Liver (tissue), 3 donors: ENCODE measurements at regions not wholly inside any gene's neighbourhood (a gene's known extent, or its start where the extent isn't known, plus 50 kb on each side); places are given as distances from the start of the nearest gene placed in this dataset.

ENCODE experiments used
- FOXA2 ChIP-seq: IDR thresholded peaks from 2 replicates; pipeline ENCODE4 v1.6.1; 2016; ENCODE audit warnings: antibody characterized with exemption
- GABPA ChIP-seq, 2 donors: IDR thresholded peaks in 1 of 2; conservative IDR thresholded peaks in 1 of 2; 2 replicates each; pipeline ENCODE4 v1.6.1; 2016; ENCODE audit warnings: antibody characterized with exemption in 2 of 2, mild to moderate bottlenecking in 1 of 2, moderate library complexity in 1 of 2
- HNF4A ChIP-seq, 2 donors: conservative IDR thresholded peaks; 2 replicates each; pipeline ENCODE4 v1.6.1; 2016; ENCODE audit warnings: antibody characterized with exemption in 2 of 2, mild to moderate bottlenecking in 2 of 2
- JUND ChIP-seq, 2 donors: IDR thresholded peaks; 2 replicates each; pipeline ENCODE4 v1.6.1; 2016; ENCODE audit warnings: antibody characterized with exemption in 2 of 2
- RAD21 ChIP-seq, 2 donors: IDR thresholded peaks; 2 replicates each; pipeline ENCODE4 v1.6.1; 2016; ENCODE audit warnings: antibody characterized with exemption in 2 of 2, mild to moderate bottlenecking in 2 of 2
- RXRA ChIP-seq, 2 donors: IDR thresholded peaks; 2 replicates each; pipeline ENCODE4 v1.6.1; 2017 to 2018; ENCODE audit warnings: antibody characterized with exemption in 2 of 2, mild to moderate bottlenecking in 1 of 2
- SP1 ChIP-seq: IDR thresholded peaks from 2 replicates; pipeline ENCODE4 v1.6.1; 2018; ENCODE audit warnings: antibody characterized with exemption, mild to moderate bottlenecking
- TAF1 ChIP-seq: conservative IDR thresholded peaks from 2 replicates; pipeline ENCODE4 v1.6.1; 2016; ENCODE audit warnings: antibody characterized with exemption, mild to moderate bottlenecking
- YY1 ChIP-seq: IDR thresholded peaks from 2 replicates; pipeline ENCODE4 v1.6.1; 2016; ENCODE audit warnings: antibody characterized with exemption, mild to moderate bottlenecking
- TF ChIP-seq, protein P1 (sequence below): fragments of 150-350 bp; IDR thresholded peaks from 2 replicates; pipeline ENCODE4 v1.5.1; 2017; ENCODE audit warnings: improper control_type of control experiment, low read depth, low read length; ENCODE audit not compliant: missing input control
- TF ChIP-seq, protein P2 (sequence below): IDR thresholded peaks from 2 replicates; pipeline ENCODE4 v1.6.1; 2016; ENCODE audit warnings: antibody characterized with exemption
- TF ChIP-seq, protein P3 (sequence below): IDR thresholded peaks from 2 replicates; pipeline ENCODE4 v1.6.1; 2016; ENCODE audit warnings: antibody characterized with exemption
- TF ChIP-seq, protein P4 (sequence below): IDR thresholded peaks from 2 replicates; pipeline ENCODE4 v1.6.1; 2016; ENCODE audit warnings: antibody characterized with exemption
- donor health status: healthy.
- donor health status: healthy.

DNA sequence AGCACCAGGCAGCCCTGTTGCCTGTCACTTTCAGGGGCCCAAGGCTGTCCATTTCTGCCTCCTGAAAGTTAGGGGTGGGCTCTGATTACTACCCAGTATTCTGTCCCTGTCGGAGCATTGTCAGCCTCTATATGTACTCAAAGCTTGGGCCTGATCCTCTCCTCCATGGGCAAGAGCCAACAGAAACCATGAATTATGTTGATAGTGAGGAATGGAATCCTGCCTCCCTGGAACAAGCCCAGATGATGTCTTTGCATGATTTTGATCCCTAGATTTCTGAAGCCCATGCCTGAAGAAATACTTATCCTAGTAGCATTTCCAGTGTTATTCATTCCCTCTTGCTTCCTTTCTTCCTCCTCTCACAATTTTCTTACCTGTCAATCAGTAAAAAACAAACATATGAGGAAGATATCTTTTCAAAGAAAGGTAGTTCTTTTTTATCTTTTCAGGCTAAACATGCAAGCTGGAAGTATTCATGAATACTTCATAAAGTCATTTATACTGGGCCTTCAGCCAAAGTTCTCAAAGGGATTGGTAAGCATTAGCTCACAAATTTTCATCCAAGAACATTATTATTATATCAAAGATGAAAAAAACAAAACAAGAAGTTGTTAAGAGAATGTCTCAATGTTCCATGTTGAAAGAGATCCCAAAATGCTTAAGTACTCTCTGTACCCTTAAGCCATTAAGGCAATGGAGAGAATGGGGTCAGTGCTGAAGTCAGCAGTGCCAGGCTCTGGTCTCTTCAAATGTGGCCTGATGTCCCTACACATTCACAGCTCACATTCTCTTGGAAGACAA lies 171.7 kb downstream of the NHLRC3 start:
- TF ChIP-seq, protein P1, sequence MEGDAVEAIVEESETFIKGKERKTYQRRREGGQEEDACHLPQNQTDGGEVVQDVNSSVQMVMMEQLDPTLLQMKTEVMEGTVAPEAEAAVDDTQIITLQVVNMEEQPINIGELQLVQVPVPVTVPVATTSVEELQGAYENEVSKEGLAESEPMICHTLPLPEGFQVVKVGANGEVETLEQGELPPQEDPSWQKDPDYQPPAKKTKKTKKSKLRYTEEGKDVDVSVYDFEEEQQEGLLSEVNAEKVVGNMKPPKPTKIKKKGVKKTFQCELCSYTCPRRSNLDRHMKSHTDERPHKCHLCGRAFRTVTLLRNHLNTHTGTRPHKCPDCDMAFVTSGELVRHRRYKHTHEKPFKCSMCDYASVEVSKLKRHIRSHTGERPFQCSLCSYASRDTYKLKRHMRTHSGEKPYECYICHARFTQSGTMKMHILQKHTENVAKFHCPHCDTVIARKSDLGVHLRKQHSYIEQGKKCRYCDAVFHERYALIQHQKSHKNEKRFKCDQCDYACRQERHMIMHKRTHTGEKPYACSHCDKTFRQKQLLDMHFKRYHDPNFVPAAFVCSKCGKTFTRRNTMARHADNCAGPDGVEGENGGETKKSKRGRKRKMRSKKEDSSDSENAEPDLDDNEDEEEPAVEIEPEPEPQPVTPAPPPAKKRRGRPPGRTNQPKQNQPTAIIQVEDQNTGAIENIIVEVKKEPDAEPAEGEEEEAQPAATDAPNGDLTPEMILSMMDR: no peak
- no peak for TF ChIP-seq FOXA2
- TF ChIP-seq, protein P2, sequence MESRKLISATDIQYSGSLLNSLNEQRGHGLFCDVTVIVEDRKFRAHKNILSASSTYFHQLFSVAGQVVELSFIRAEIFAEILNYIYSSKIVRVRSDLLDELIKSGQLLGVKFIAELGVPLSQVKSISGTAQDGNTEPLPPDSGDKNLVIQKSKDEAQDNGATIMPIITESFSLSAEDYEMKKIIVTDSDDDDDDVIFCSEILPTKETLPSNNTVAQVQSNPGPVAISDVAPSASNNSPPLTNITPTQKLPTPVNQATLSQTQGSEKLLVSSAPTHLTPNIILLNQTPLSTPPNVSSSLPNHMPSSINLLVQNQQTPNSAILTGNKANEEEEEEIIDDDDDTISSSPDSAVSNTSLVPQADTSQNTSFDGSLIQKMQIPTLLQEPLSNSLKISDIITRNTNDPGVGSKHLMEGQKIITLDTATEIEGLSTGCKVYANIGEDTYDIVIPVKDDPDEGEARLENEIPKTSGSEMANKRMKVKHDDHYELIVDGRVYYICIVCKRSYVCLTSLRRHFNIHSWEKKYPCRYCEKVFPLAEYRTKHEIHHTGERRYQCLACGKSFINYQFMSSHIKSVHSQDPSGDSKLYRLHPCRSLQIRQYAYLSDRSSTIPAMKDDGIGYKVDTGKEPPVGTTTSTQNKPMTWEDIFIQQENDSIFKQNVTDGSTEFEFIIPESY: no peak
- no peak for TF ChIP-seq RXRA (IDR thresholded peaks at IDR 0.05)
- no peak for TF ChIP-seq TAF1
- TF ChIP-seq YY1: no peak
- no peak for TF ChIP-seq SP1
- no peak for TF ChIP-seq HNF4A (conservative IDR thresholded peaks at IDR 0.05)
- TF ChIP-seq RAD21 (IDR thresholded peaks at IDR 0.05): no peak
- TF ChIP-seq, protein P3, sequence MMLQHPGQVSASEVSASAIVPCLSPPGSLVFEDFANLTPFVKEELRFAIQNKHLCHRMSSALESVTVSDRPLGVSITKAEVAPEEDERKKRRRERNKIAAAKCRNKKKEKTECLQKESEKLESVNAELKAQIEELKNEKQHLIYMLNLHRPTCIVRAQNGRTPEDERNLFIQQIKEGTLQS: no peak
- TF ChIP-seq GABPA (IDR thresholded peaks at IDR 0.05 in 1 of 2, conservative IDR thresholded peaks at IDR 0.05 in 1 of 2): no peak
- TF ChIP-seq, protein P4, sequence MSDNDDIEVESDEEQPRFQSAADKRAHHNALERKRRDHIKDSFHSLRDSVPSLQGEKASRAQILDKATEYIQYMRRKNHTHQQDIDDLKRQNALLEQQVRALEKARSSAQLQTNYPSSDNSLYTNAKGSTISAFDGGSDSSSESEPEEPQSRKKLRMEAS: no peak
- TF ChIP-seq JUND (IDR thresholded peaks at IDR 0.05): no peak
